ENCODE measurements at regions not wholly inside any gene's neighbourhood (a gene's known extent, or its start where the extent isn't known, plus 50 kb on each side); places are given as distances from the start of the nearest gene placed in this dataset.

DNA sequence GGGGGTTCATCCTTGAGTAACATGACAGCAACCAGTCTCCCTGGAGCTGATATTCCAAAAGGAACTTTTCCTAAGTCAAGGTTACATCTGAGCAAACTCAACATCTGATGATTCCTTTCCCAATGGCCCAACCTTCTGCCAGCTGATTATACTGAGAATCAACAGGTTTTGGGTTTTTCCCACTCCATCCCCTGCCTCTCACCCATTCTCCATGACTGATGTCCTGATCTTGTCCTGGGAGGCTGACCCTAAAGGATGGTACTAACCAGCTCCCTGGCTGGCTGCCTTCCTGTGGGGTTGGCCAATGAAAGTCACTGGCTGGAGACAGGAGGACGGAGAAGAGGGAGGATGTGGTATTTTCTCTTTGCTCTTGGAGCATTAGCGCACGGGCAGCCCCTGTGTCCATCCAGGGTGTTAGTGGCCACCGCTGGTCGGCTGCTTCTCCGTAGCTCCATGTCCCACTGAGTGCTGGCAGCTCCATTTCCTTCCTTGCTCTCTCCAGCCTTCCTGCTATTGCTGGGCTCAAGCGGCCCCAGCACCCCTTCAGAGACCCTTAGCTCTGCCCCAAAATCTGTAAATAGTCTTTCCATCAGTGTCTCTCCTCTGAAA lies 306.2 kb upstream of the PITRM1 start:
- no peak for DNase-seq

- DNase-seq = no peak
These were observed 305.6 kb upstream of the PITRM1 start for GRCh38 chr10:3478153-3478552.

- peak; percentile 69 to 90 (median 87) for DNase-seq
These were observed 305.1 kb upstream of the PITRM1 start for GRCh38 chr10:3477683-3478082.

- no peak for DNase-seq
These were observed 304.3 kb upstream of the PITRM1 start for GRCh38 chr10:3476640-3477448.

DNA sequence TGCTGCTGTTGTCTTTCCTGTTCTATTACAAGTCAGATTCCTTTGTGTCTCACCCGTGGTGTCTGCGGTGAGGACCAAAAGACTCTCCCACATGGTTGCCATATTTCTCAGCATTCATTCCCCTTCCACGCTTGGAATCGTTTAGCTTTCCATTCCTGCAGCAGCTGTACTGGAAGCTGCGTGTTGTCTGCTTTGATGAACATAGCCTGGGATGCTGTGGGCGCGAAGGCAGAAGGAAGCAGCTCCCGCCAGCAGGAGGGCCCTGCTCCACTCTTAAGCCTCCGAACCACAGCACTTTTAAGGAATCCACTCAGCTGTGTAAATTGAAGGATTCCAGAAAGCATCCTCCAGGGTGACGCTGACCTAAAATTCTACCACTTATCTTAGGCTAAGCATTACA lies 303.6 kb upstream of the PITRM1 start:
- no peak for DNase-seq

GRCh38 chr10:3475367-3475766 lies 302.8 kb upstream of the PITRM1 start:
- DNase-seq = no peak

DNA sequence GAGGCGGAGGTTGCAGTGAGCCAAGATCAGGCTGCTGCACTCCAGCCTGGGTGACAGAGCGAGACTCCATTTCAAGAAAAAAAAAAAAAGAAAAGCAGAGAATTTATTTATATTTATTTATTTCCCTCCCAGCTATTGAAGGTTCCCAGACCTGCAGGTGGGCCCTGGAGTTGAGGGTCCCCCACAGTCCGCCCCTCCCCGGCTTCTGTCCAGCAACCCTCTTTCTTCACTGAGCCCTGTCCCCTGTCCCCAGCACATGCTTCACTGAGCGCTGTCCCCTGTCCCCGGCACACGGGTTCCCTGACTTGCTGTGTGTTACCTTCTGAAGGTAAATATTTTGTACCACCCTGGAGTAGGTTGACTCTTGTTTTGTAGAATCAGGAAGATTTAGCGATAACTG lies 301.7 kb upstream of the PITRM1 start:
- no peak for DNase-seq

- no peak for DNase-seq
These were observed 300.7 kb upstream of the PITRM1 start for GRCh38 chr10:3473271-3473670.

DNA sequence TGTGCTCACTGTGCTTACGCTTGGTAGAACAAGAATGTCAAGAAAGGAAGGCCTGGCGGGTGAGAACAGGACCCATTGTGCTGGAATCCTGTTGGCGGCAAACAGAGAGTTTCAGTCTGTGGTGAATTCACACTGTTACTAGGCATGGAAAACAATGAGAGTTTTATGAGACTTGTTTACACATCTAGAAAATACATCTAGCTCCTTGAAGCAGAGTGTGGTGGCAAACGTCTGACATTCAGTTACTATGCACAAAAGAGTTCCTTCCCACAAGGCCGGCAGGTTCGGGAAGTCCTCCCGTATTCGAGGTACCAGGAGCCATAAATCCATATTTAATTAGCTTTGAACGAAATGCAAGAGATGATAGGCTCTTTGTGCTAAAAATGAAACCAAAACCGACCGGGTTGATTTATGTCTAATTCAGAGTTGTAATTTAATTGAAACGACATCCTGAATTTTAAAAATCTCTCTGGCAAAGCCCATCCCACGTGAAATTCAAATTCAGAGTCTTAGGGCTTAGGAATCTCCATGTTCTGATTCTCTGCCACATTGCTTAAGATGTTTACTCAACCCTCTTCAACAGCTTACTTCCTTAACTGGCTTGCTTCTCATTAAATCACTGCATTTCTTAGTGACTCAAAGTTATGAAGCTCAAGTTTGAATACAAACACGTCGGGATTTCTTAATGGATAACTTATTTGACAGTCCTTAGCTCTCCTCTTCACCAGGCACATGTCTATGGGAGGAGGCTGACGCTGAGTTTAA lies 299.9 kb upstream of the PITRM1 start:
- peak; percentile 71 to 94 (median 89) for DNase-seq

- DNase-seq = no peak
These were observed 299.3 kb upstream of the PITRM1 start for GRCh38 chr10:3471927-3472286.

DNA sequence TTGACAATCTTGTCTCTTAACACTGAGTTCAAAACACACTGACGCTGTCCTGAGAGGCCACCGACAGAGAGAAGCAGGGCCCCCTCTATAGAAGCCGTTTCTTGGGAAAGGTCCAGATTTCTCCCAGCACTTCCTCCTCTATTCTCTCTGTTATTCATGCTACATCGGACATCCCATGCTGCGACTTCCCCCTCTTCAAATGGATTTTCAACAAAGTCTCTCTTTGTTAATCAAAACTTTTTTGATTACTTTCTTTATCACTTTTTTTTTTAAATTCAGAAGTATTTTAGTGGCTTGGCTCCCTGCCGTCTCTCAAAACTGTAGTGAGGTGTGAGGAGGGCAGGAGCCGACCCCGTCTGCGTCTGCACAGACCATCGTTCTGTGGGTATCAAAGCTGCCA lies 298.9 kb upstream of the PITRM1 start:
- DNase-seq = peak; percentile 43 to 49 (median 45)

DNA sequence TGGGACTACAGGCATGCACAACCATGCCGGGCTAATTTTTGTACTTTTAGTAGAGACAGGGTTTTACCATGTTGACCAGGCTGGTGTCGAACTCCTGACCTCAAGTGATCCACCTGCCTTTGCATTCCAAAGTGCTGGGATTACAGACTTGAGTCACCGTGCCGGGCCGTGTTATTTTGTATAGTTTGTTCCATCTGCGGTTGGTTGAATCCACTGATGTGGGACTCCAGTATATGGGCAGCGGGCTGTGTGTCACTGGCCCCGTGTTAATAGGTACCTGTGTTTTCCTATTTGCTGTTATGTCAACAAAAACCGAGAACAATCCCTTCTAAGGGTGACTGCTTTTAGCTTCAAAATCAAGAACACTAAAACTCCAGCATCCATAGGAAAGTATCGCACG lies 297.6 kb upstream of the PITRM1 start:
- DNase-seq = no peak

DNA sequence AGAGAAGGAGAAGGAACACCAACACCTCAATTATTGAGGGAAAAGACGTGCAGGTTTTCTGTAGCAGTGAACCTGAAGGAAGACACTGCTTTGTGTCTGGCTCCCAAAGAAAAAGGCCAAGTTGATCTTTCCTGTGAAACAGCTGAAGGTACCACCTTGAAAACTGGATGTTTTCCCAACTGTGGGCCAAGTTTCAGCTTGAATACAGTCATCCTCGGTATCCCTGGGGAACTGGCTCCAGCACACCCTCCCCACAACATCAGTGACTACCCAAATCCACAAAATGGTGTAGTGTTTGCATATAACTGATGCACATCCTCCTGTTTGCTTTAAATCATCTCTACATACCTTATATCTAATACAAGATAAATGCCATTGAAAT lies 297.0 kb upstream of the PITRM1 start:
- no peak for DNase-seq

DNA sequence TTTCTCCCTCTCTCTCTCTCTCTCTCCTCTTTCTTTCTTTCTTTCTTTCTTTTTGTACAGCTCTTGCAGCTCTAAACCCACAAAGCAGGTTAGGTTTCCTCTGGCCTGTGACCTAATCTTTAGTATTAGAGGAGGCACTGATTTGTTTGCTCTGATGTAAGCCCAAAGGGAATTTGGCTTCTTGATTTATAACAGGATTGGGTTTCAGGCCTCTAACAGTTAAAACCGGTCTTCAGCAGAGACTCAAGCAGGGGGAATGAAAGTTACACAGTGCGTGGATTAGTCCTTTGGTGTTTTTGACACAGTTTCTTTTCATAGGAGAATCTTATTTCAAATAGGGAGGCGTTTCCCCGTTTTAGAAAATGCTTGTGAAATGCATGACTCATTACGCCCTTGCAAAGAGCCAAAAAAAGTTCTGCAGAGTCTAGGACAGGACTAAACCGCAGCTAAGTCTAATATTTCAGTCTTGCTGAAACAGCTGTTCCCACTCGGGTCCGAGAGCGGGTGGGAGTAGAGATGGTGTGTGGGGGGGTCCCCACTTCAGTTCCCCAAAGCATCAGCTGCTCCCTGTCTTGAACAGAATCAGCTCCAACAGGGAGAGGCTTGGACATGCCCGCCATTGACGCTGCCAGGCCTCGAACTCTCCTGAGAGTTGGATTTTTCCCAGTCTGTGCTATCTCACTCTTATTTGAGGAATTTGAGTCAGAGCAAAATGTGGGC lies 296.5 kb upstream of the PITRM1 start:
- peak; percentile 88 to 96 (median 96) for DNase-seq

- DNase-seq = peak; percentile 80 to 94 (median 86)
These were observed 294.7 kb upstream of the PITRM1 start for GRCh38 chr10:3467052-3467951.

DNA sequence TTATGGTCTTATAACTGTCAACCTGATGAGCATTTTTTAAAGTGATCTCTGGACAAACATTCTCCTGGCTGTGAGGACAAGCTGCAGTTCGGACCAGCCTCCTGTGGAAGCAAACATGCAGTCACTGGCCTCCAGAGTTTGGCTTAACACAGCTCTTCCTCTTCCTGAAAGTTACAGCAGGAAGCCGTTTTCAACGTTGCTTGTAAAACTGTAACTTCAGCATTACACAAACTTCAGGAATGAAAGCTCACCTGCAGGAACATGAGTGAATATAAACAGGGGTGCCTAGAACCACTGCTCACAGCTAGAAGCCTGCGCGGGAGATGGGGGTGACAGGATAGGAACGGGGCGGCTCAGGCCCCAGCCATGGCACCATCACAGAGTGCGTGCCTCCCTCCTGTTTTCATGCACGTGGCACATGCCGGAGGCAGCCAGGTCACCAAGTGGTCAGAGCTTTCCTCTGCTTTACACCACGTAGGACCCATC lies 292.9 kb upstream of the PITRM1 start:
- DNase-seq = peak; percentile 36 to 48 (median 41)

DNA sequence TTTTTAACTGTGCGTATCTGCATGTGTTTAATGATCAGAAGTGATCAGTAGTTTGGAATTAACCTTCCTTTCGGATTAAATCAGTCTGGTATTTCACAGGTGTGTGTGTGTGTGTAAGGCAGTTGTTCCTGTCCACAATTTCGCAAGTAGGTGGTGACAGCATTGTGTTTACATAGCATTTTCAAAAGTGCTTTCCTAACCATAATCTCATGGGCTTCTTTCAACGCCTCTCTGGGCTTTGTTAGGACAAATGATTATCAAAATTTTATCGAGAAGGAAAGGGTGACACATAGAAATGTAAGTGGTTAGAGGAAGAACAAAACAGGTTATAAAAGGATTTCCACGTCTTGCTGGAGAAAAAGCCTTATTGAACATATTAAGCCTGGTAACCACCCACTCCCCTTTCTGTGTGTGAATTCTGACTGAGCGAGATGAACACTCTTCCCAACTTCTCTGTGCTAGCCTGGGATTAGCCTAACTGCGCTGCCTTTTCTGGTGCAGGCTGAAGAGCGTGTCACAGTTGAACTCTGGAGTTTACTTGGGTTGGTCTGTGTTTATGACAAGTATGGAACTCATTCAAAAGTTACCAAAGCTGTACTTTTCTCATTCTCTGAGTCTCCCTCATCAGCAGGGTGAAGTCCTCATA lies 292.3 kb upstream of the PITRM1 start:
- DNase-seq = peak in 1 of 3 donors; percentile 25

DNA sequence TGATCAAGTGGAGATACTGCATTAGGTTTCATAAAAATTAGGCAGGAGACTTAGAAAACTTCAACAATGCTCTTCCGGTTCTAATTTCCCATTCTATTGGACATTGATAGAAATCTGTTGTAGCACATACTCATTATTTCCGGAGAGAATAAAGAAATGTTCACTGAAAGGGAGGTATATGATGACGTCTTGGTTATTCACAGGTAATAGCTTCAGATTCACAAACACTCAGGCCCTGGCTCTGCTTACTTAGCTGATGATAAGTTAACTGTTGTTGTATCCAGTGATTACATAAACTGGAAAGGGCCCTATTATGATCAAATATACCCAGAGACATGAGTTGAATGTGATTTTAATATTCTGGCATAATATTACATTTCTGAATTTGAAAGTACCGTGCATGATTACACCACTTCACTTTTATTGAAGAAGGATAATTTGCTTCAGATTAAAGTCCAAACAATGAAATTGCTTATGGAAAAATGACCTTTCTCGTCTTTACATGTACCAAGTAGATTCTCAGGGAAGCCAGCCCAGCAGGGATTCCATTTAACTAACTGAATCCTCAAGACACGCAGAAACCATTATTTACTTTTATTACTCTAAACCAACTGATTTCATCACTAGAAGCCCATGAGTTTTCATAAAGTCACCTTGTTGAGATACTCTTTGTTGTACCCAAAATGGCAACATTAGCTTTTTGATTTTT lies 288.0 kb upstream of the PITRM1 start:
- DNase-seq = no peak

DNA sequence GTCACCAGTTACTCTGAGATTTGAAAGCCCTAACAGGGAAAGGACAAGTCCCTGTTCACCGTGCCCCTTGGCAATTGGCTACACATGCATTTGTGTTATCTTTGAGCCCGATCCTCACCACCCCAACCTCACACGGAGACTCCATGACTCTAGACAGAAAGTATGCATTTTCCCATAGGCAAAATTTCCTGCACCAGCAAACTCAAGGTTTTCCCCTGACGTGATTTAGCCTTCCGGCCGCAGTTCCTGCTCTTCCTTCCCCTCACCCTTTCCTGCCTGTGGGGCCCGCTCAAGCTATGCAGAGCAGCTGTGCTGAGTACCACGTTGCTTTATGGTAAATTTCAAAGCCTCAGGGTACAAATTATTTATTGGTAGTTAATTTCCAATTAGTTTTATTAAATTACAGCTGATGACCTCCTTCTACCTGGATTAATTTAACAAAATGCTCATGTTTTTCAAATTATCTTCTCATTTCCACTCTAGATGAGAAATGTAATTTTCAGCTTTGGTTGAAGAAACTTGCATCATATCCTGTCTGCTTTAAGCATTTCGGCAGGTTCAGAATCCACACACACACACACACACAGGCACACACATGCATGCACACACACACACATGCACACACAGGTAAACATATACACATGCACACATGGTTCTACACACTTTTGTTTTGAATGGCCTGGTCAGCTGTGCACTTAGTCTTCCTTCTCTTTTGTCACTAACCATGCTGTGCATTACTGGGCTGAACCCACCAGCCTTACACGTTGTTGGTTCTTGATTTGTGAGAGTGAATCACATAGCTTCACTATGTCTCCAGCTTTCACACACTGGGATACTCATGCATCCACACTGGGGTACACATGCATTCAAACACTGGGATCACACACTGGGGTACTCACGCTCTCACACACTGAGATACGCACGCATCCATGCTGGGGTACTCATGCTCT lies 283.1 kb upstream of the PITRM1 start:
- peak; percentile 57 to 61 (median 60) for DNase-seq

All from suppressor macrophage treated with lipopolysaccharide for 1 hour (primary cell).